ENCODE measurements at regions not wholly inside any gene's neighbourhood (a gene's known extent, or its start where the extent isn't known, plus 50 kb on each side); places are given as distances from the start of the nearest gene placed in this dataset.
"Not testable (repeated sequence)": the region's sequence is repeated elsewhere in the genome, so short reads cannot be mapped to it uniquely, and the experiment has no call there.

DNA sequence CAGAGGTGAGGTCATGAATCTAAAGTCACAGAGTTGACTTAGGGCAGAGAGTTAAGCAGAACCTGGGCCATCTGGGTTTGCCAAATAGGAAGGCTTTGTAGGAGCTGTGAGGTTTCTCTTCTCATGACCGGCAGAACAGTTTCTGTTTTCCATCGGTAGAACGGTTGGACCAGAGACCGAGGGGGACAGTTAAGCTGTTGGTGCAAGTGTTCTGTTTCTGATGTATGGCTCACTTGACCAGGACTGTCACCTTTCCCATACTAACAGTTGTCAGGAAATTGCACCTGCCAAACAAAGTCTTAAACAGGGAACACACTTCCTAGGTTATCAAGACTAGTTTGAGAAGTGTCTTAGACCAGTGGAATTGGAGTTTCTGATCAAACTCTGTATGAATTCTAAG, 158.3 kb downstream of the PDCD6IP start:
- intact Hi-C loops (cut with micrococcal nuclease): no loop called here

DNA sequence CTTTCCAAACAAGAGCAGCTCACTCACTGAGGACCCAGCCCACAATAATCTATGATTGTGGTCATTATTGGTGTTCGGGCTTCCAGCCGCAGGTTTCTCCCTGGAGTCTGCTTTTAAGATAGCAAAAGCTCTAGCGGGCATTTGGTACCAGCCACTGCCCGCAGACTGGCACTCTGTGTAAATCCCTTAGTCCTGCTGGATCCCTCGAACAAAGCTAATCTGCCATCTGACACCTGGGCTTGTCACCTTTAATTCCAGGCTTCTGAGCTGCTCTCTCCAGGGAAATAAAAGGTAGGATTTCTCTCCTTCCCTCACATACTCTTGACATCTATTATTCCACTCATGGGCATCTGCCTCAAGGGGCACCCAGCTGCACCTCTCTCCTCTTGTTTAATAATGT, 158.7 kb downstream of the PDCD6IP start:
- intact Hi-C loops (cut with micrococcal nuclease): no loop called here

DNA sequence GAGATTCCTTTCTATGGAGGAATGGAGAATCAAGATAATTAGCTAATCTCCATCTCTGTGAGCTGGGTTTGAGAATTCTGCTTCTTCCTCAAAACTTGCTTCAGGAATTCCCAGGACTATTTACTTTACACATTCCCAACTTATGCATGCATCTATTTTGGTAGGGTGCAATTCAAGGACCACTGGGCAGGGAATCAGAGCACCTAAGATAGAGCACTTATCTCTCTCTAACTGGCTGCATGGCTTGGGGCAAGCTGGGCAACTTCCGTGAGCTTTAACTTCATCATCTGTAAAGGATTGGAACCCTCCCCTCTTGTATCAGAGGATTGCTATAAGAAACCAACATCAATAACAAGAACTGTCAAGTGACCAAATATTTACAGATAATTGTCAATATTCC, 160.2 kb downstream of the PDCD6IP start:
- intact Hi-C loops (cut with micrococcal nuclease): no loop called here

DNA sequence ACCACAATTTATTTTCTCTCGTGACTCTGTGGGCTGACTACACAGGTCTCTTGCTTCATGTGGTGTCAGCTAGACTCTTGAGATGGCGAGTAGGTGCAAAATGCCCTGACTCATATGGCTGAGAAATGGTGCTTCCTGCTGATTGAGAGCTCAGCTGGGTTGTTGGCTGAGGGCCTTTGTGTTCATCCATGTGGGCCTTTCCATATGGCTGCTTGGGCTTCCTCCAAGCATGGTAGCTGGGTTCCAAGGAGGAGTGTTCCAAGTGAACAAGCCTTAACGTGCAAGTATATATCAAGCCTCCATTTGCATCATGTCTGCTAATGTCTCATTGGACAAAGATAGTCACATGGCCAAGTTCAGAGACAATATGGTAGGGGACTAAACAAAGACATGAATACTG, 164.0 kb downstream of the PDCD6IP start:
- intact Hi-C loops (cut with micrococcal nuclease): no loop called here

DNA sequence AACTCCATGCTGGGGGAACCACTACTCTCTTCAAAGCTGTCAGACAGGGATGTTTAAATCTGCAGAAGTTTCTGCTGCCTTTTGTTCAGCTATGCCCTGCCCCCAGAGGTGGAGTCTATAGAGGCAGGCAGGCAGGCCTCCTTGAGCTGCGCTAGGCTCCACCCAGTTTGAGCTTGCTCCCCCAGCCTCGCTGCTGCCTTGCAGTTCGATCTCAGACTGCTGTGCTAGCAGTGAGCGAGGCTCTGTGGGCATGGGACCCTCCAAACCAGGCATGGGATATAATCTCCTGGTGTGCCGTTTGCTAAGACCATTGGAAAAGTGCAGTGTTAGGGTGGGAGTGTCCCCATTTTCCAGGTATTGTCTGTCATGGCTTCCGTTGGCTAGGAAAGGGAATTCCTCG, 171.8 kb downstream of the PDCD6IP start:
- intact Hi-C loops (cut with micrococcal nuclease): not testable (repeated sequence)

DNA sequence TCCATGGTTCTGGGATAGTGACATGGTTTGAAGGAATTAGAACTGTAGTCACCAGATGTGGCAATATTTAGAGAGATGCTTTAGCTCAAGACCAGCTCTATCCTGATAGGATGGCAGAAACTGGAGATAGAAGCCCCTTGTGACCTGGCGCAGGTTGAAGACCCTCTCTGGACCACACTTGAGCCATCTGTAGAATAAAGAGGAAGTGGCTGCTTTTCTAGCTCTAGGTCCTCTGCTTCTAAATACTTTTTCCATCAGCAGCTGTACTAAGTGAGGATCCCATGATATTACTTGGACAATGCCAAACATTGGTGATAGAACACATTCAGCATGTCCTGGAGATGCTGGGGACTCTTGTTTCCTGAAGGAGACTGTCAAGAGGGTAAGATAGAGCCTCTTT, 172.6 kb downstream of the PDCD6IP start:
- intact Hi-C loops (cut with micrococcal nuclease): no loop called here

DNA sequence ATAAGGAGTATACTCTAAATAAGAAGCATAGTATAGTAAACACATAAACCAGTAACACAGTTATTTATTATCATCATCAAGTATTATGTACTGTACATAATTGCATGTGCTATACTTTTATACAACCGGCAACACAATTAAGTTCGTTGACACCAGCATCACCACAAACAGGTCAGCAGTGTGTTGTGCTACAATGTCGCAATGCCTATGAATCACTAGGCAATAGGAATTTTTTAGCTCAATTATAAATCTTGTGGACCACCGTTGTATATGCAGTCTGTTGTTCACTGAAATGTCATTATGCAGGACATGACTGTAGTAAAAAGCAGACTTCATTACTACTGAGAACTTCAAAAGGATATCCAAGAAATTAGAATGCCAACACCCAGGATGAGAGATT, 177.0 kb downstream of the PDCD6IP start:
- intact Hi-C loops (cut with micrococcal nuclease): no loop called here

DNA sequence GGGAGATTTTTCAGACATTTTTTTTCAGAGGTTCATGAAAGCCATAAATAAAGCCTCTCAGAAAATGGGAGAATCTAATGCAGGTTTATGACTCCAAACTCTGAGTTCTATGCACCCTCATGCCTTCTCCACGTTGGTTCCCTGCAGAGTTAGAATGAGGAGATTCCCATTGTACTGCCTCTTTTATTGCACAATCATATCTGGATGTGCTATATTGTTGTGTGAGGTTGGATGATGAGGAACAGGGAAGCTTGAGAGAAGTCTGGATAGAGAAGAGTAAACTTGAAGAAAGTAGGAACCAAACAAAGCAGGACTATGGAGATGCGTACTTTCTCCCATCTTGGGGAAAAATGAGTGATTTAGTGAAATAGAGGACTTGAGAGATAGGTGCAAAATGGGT, 178.8 kb downstream of the PDCD6IP start:
- intact Hi-C loops (cut with micrococcal nuclease): no loop called here

DNA sequence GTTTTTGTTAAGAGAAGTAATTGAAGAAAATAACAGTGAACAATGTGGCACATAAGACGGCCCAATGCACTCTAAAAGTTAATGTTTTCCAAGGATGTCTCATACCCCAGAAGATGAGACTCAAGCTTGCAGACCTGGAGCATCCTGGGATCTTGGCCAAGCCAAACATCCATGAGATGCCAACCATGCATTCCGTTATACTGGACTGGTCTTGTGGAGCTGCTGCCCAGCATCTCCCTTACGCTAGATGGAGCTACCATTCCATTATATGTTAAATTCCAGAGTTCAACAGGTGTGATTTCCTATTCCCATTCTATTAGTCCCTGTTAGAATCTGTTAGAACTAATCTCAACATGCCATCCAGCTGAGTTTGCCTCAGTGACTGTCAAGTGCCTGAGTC, 181.8 kb downstream of the PDCD6IP start:
- intact Hi-C loops (cut with micrococcal nuclease): no loop called here

DNA sequence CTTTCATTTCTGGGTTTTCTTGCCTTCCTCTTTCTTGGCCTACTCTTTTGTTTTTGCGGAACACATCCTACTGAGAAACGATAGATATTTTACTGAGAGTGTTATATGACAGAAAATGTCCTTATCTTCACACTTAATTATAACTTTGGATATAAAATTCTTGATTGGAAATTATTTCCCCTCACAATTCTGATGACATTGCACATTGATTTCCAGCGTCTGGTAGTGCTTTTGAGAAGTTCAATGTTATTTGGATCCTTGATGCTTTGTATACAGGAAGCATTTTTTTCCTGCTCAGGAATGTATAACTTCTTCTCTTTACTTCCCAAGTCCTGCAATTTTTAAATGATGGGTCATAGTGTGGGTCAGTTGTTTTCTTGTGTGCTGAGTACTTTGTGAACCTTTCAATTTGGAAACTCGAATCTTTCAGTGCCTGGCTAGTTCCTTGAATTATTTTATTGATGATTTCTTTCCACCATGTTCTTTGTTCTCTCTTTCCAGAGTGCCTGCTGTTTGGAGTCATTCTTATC, 183.9 kb downstream of the PDCD6IP start:
- intact Hi-C loops (cut with micrococcal nuclease): no loop called here

DNA sequence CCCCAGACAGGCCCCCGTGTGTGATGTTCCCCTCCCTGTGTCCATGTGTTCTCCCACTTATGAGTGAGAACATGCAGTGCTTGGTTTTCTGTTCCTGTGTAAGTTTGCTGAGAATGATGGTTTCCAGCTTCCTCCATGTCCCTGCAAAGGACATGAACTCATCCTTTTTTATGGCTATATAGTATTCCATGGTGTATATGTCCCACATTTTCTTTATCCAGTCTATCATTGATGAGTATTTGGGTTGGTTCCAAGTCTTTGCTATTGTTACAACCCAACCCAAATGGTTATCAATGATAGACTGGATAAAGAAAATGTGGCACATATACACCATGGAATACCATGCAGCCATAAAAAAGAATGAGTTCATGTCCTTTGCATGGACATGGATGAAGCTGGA, 184.5 kb downstream of the PDCD6IP start:
- intact Hi-C loops (cut with micrococcal nuclease): not testable (repeated sequence)

DNA sequence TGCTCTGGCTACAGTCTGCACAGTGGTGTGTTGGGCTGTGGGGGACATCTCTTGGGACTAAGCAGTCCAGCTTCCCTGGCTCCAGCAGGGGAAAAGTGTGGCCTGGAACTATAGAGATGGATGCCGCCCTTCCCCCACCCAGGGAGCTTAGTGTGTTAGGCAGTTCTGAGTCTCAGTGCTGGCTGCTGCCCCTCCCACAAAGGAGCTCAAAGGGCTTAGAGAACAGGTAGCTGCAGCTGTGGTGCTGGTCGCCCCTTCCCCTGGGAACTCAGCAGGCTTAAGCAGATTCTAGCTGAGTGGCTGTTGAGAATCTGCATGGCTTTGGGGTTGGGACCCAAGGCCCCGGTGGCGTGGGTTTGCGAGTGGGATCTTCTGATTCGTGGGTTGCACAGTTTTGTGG, 190.8 kb downstream of the PDCD6IP start:
- intact Hi-C loops (cut with micrococcal nuclease): no loop called here

DNA sequence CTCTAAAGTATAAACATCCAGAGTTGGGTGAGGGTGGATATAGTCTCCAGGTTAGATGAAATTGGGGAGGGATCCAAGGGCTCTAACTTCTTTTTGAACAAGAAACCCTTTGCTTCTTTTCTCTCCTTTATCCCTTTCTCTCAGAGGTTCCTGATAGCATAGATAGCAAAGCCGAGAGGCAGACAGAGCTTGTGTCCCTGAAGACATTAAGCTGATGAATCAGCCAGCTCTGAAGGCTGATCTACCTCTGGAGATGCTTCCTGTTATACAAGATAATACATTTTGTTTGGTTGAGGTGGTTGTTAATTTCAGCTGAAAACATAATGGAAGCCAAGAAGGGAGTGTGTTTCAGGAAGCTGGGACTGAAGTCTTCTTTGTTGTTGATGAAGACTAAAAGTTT, 193.2 kb downstream of the PDCD6IP start:
- intact Hi-C loops (cut with micrococcal nuclease): no loop called here

DNA sequence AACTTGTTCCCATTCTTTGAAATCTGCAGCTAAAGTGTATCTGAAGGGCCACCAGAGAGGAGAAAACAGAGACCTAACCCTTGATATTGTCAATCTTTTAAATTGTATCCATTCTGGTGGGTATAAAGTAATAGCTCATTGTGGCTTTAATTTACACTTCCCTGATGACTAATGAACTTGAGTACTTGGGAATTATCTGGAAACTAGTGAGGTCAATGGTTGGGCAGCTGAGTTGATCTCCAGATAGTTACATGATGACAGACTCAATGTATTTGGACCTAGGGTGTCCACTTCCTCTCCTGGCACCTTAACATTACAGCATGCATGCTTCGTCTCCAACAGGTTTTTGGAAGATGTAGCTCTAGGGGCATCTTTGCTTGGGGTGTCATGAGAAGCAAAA, 195.2 kb downstream of the PDCD6IP start:
- intact Hi-C loops (cut with micrococcal nuclease): no loop called here

DNA sequence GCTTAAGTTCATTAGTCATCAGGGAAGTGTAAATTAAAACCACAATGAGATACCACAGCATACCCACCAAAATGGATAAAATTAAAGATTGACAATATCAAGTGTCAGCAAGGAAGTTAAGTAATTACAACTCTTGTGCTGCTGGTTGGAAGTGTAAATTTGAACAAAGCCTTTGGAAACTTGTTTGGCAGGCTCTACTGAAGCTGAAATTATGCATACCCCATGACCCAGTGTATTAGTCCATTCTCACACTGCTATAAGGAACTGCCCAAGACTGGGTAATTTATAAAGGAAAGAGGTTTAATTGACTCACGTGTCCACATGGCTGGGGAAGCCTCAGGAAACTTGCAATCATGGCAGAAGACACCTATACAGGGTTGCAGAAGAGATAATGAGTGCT, 196.1 kb downstream of the PDCD6IP start:
- intact Hi-C loops (cut with micrococcal nuclease): no loop called here

DNA sequence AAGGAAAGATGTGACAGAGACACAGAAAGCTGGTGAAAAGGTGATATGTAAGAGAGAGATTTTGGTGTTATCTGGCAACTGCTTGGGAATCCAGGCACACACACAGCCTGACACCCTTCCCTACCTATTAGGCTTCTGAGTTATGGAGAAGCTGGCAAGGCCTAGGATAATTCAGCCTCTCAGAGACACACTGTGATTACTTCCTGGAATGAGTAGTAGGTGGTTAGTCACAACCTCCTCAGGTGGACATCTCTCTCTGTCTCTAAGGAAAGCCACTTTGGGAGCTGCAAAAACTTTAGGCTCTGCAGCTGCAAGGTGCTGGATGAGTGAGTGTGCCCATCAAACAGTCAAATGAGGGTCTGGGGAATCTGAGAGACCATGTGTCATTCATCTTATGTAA, 201.9 kb downstream of the PDCD6IP start:
- intact Hi-C loops (cut with micrococcal nuclease): no loop called here

DNA sequence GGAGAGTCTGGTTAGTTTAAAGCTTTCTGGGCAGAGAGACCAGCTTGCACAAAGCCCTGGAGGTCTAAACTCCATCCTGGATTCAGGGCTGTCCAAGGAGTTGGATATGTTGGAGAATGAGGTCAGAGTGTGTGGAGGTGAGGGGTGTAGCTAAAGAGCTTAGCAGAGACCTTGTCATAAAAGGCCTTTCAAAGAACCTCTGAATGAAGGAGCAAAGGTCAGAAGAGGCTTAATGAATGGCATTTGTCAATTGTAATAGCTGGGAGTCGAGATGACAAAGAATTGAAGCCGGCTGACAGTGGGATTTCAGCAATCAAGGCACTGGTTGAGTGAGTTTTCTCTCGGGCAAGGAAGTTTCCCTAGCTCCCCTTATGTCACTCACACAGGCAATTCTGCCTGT, 202.6 kb downstream of the PDCD6IP start:
- intact Hi-C loops (cut with micrococcal nuclease): no loop called here

DNA sequence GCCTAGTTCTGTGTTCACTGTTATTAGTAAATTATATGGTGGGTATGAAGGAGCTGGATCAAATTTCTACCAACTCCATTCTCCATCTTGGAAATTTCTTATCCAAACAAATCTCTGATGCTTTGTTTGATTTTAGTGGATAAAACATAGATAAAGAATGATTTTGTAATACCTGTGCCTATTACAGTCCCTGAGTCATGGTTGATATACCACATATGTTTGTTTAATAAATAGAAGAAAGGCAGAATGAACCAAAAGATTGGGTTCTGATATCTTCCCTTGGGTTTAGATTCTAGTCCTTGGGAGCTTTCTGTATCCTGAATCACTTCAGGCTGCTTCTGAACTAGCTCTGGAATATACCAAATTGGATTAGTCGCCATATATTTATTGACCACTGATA, 203.6 kb downstream of the PDCD6IP start:
- intact Hi-C loops (cut with micrococcal nuclease): no loop called here

DNA sequence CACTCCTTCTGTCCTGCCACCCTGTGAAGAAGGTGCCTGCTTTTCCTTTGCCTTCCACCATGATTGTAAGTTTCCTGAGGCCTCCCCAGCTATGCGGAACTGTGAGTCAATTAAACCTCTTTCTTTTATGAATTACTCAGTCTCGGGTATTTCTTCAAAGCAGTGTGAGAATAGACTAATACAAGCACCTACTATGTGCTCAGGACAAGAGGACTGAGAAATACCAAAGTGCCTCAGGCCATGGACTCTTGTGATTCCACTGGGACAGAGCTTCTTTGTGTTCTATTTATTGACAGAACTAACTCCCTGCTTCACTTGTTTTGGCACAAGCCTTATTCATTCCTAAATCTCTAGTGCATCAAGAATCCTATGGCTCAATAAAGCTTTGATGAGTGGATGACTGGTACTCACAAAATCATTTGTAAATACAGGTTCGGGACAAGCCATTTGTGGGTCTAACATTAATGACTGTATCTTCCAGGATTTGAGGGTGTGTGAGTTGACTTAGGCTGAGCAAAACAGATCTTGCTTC, 204.2 kb downstream of the PDCD6IP start:
- intact Hi-C loops (cut with micrococcal nuclease): no loop called here

DNA sequence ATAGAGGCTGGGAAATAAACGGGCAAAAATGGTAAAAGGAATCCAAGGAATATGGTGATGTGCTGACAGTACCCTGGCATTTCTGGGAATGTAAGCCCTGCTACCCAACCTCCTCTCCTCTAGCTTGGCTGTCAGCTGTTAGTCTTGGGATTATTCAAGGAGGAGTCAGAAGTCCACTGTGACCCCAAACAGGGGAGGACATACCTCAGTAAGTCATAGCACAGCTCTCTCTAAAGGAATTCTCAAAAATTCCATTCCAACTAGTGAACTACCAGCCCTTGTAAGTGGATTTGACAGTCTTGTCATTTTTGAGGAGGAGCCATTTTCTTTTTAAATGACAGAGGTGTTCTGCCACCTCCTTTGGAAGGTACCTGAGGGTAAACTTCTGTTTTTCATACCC, 207.5 kb downstream of the PDCD6IP start:
- intact Hi-C loops (cut with micrococcal nuclease): no loop called here

DNA sequence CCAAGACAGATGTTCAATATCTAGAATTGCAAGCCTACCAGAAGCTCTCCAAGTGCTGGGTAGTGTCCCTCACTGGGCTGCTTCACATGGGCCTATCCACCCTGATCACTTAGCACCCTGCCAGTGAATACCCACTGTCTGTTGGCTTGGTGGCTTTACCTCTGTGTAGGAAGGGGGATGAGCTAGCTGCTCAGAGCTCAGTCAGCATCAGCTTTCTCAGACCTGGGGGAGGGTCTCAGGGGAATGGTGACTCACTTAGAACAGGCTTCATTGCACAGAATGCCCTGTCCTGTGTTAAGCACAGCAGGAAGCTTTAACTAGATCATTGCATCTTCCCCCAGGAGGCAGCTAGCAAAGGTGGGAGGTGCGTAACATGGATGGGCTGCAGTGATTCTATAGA, 209.8 kb downstream of the PDCD6IP start:
- intact Hi-C loops (cut with micrococcal nuclease): no loop called here

DNA sequence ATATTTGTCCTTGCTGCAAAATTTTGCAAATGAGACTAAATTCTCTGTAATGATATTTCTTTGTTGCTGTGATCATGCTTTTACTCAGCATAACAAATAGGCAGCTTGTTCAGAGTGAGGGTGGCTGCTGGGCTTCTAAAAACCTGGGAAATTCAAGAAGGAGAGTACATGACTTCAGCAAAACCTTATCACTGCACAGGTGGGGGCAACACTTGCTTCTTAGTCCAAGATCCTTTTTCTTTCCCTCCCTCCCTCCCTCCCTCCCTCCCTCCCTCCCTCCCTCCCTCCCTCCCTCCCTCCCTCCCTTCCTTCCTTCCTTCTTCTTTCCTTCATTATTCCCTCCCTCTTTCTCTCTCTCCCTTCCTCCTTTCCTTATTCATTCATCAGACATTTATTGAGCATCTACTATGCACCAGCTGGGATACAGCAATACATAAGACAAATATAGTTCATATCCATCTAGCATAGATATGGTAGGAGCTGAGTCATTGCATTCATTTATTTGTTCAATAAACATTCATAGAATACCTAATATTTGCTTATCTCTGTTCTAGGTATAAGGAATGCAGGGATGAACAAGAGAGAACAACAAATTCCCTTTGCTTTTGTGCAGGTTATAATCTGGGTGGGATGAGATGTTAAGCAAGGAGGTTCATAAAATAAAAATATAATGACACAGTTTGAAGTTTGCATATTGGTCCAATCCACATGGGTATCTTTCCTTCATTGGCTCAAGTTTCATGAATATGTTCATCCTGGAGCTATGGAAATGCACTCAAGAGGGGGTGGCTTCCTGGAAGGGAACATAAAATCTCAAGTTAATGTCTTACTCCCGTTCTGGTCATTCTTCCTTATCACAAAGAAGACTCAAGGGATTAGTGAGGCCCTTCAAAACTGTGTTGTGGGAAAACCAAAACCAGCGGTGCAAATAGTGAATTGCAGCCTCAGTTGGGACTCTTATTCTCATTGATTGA, 210.7 kb downstream of the PDCD6IP start:
- intact Hi-C loops (cut with micrococcal nuclease): no loop called here

All from T-helper 1 cell treated with Interleukin-12 subunit alpha and Interleukin-12 subunit beta and Interleukin-4 antibody, amounts not matched to agents 30 ng/mL and 1 ng/mL, for 36 hours (primary cell).